ENCODE measurements at regions not wholly inside any gene's neighbourhood (a gene's known extent, or its start where the extent isn't known, plus 50 kb on each side); places are given as distances from the start of the nearest gene placed in this dataset. TPM values are rescaled to one million over a fixed set of nuclear protein-coding genes. Genes with fewer than 3 reads are reported as not detected.

GRCh38 chr19:57067440-57067839 is 52.3 kb upstream of the USP29 start:
- POLR2A ChIA-PET, result no interaction called here
- no peaks in the 10 kb centered on the region for H3K36me3 ChIP-seq (ENCODE audit: control insufficient read depth, insufficient read depth, low read length)
- TF ChIP-seq CTCF (IDR thresholded peaks at IDR 0.05; ENCODE audit: insufficient read depth, low read depth, low read length), result no peak
- CTCF ChIA-PET, result no interaction called here
- no peak for DNase-seq (ENCODE audit: low read depth)
- H3K27me3 ChIP-seq (ENCODE audit: control insufficient read depth, insufficient read depth, low read length), result no peaks in the 10 kb centered on the region
- no peak overlapping the region for H3K4me3 ChIP-seq (ENCODE audit: low read depth, low read length)

- Histone ChIP-seq H3K36me3 (ENCODE audit: control insufficient read depth, insufficient read depth, low read length) (no peaks in the 10 kb centered on the region), H3K27me3 (ENCODE audit: control insufficient read depth, insufficient read depth, low read length) (no peaks in the 10 kb centered on the region), H3K4me3 (ENCODE audit: low read depth, low read length) (no peak overlapping the region)
- POLR2A ChIA-PET, result no interaction called here
- CTCF ChIA-PET, result no interaction called here
- DNase-seq (ENCODE audit: low read depth), result no peak
- TF ChIP-seq CTCF (IDR thresholded peaks at IDR 0.05; ENCODE audit: insufficient read depth, low read depth, low read length), result no peak
These were observed 51.5 kb upstream of the USP29 start for GRCh38 chr19:57068311-57068710.

GRCh38 chr19:57068921-57069697 is 50.7 kb upstream of the USP29 start:
- Histone ChIP-seq H3K4me3 (ENCODE audit: low read depth, low read length) (no peak overlapping the region), H3K27me3 (ENCODE audit: control insufficient read depth, insufficient read depth, low read length) (no peaks in the 10 kb centered on the region), H3K36me3 (ENCODE audit: control insufficient read depth, insufficient read depth, low read length) (no peaks in the 10 kb centered on the region)
- no peak for DNase-seq (ENCODE audit: low read depth)
- no peak for TF ChIP-seq CTCF (IDR thresholded peaks at IDR 0.05; ENCODE audit: insufficient read depth, low read depth, low read length)
- ChIA-PET POLR2A (no interaction called here), CTCF (no interaction called here)

Small RNA genes in the stretch of these regions (small RNA-seq; reads per million reads assigned to genes)
- gene AC044792.1 (ENCODE audit: insufficient read length, low read depth, low replicate concordance), result not detected
